ENCODE measurements at regions not wholly inside any gene's neighbourhood (a gene's known extent, or its start where the extent isn't known, plus 50 kb on each side); places are given as distances from the start of the nearest gene placed in this dataset.
"Not testable (repeated sequence)": the region's sequence is repeated elsewhere in the genome, so short reads cannot be mapped to it uniquely, and the experiment has no call there.

DNA sequence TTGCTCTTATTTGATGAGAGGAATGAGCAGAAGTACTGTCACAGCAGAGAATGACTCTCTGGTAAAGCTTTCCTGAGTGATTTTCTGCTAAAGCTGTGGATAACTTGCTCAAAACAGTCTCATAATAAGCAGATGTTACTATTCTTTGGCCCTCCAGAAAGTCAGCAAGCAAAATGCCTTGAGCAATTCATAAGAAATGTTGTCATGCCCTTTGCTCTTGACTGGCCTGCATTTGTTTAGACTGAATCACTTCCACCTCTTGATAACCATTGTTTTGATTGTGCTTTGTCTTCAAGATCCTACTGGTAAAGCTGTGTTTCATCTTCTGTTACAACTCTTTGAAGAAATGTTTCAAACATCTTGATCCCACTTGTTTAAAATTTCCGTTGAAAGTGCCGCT, 457.9 kb upstream of the FOXG1 start:
- peaks cover 30% of the 10 kb centered on the region for H3K9me3 Mint-ChIP-seq
- no peaks in the 10 kb centered on the region for H3K27me3 Mint-ChIP-seq (ENCODE audit: low read depth)
- H3K4me3 Mint-ChIP-seq (ENCODE audit: low read depth) = no peak overlapping the region
- no peaks in the 10 kb centered on the region for H3K36me3 Mint-ChIP-seq (ENCODE audit: low read depth)
- H3K4me1 Mint-ChIP-seq (ENCODE audit: low read depth) = no peaks in the 10 kb centered on the region
- intact Hi-C loops (cut with micrococcal nuclease) = no loop called here
- H3K27ac Mint-ChIP-seq = no peak overlapping the region
- no peak for DNase-seq (ENCODE audit: low spot score)

DNA sequence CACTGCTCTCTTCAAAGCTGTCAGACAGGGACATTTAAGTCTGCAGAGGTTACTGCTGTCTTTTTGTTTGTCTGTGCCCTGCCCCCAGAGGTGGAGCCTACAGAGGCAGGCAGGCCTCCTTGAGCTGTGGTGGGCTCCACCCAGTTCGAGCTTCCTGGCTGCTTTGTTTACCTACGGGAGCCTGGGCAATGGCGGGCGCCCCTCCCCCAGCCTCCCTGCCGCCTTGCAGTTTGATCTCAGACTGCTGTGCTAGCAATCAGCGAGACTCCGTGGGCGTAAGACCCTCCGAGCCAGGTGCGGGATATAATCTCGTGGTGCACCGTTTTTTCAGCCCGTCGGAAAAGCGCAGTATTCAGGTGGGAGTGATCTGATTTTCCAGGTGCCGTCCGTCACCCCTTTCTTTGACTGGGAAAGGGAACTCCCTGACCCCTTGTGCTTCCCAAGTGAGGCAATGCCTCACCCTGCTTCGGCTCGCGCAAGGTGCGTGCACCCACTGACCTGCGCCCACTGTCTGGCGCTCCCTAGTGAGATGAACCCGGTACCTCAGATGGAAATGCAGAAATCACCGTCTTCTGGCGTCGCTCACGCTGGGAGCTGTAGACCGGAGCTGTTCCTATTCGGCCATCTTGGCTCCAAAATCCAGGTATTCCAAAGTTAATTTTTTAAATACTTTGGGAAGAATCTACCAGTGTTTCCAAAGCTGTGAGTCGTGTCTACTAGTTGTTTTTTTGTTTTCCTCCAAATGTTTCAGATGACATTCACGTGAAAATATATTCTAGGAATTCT, 448.5 kb upstream of the FOXG1 start:
- H3K4me1 Mint-ChIP-seq (ENCODE audit: low read depth); H3K27ac Mint-ChIP-seq: not testable (repeated sequence)
- H3K9me3 Mint-ChIP-seq = peaks cover 22% of the 10 kb centered on the region

GRCh38 chr14:28321475-28322244, 444.9 kb upstream of the FOXG1 start:
- H3K27ac Mint-ChIP-seq = no peak overlapping the region
- intact Hi-C loops (cut with micrococcal nuclease) = no loop called here
- H3K4me3 Mint-ChIP-seq (ENCODE audit: low read depth) = no peak overlapping the region
- peaks cover 26% of the 10 kb centered on the region for H3K9me3 Mint-ChIP-seq
- H3K27me3 Mint-ChIP-seq (ENCODE audit: low read depth) = no peaks in the 10 kb centered on the region
- DNase-seq (ENCODE audit: low spot score) = no peak
- H3K4me1 Mint-ChIP-seq (ENCODE audit: low read depth) = no peaks in the 10 kb centered on the region
- no peaks in the 10 kb centered on the region for H3K36me3 Mint-ChIP-seq (ENCODE audit: low read depth)

More for the DNA sequence above, 448.5 kb upstream of the FOXG1 start:
- H3K27me3 Mint-ChIP-seq (ENCODE audit: low read depth); H3K36me3 Mint-ChIP-seq (ENCODE audit: low read depth); intact Hi-C loops (cut with micrococcal nuclease); H3K4me3 Mint-ChIP-seq (ENCODE audit: low read depth); DNase-seq (ENCODE audit: low spot score): not testable (repeated sequence)

- peaks cover 37% of the 10 kb centered on the region for H3K9me3 Mint-ChIP-seq
These were observed 443.2 kb upstream of the FOXG1 start for GRCh38 chr14:28323366-28323765.

GRCh38 chr14:28323951-28324741, 442.4 kb upstream of the FOXG1 start:
- Mint-ChIP-seq H3K36me3 (ENCODE audit: low read depth) (no peaks in the 10 kb centered on the region), H3K4me3 (ENCODE audit: low read depth) (no peak overlapping the region), H3K9me3 (peaks cover 37% of the 10 kb centered on the region), H3K27me3 (ENCODE audit: low read depth) (no peaks in the 10 kb centered on the region), H3K27ac (no peak overlapping the region), H3K4me1 (ENCODE audit: low read depth) (no peaks in the 10 kb centered on the region)
- no peak for DNase-seq (ENCODE audit: low spot score)
- intact Hi-C loops (cut with micrococcal nuclease) = no loop called here

More at GRCh38 chr14:28323366-28323765, 443.2 kb upstream of the FOXG1 start:
- Mint-ChIP-seq H3K27ac (no peak overlapping the region), H3K27me3 (ENCODE audit: low read depth) (no peaks in the 10 kb centered on the region), H3K4me1 (ENCODE audit: low read depth) (no peaks in the 10 kb centered on the region), H3K4me3 (ENCODE audit: low read depth) (no peak overlapping the region), H3K36me3 (ENCODE audit: low read depth) (no peaks in the 10 kb centered on the region)
- intact Hi-C loops (cut with micrococcal nuclease) = no loop called here
- DNase-seq (ENCODE audit: low spot score) = no peak

GRCh38 chr14:28340816-28341215, 425.8 kb upstream of the FOXG1 start:
- H3K9me3 Mint-ChIP-seq = peaks cover 45% of the 10 kb centered on the region
- no peak overlapping the region for H3K4me3 Mint-ChIP-seq (ENCODE audit: low read depth)
- no peak overlapping the region for H3K27ac Mint-ChIP-seq
- H3K36me3 Mint-ChIP-seq (ENCODE audit: low read depth) = no peaks in the 10 kb centered on the region
- no peaks in the 10 kb centered on the region for H3K27me3 Mint-ChIP-seq (ENCODE audit: low read depth)
- intact Hi-C loops (cut with micrococcal nuclease) = no loop called here
- no peaks in the 10 kb centered on the region for H3K4me1 Mint-ChIP-seq (ENCODE audit: low read depth)
- DNase-seq (ENCODE audit: low spot score) = no peak

GRCh38 chr14:28344381-28344780, 422.2 kb upstream of the FOXG1 start:
- Mint-ChIP-seq H3K27ac (no peak overlapping the region), H3K4me3 (ENCODE audit: low read depth) (no peak overlapping the region), H3K9me3 (peaks cover 53% of the 10 kb centered on the region), H3K36me3 (ENCODE audit: low read depth) (no peaks in the 10 kb centered on the region), H3K27me3 (ENCODE audit: low read depth) (no peaks in the 10 kb centered on the region), H3K4me1 (ENCODE audit: low read depth) (no peaks in the 10 kb centered on the region)
- no peak for DNase-seq (ENCODE audit: low spot score)
- intact Hi-C loops (cut with micrococcal nuclease) = no loop called here

GRCh38 chr14:28348797-28349196, 417.8 kb upstream of the FOXG1 start:
- Mint-ChIP-seq H3K4me1 (ENCODE audit: low read depth) (no peaks in the 10 kb centered on the region), H3K9me3 (peaks cover 60% of the 10 kb centered on the region), H3K27ac (no peak overlapping the region), H3K27me3 (ENCODE audit: low read depth) (no peaks in the 10 kb centered on the region), H3K36me3 (ENCODE audit: low read depth) (no peaks in the 10 kb centered on the region), H3K4me3 (ENCODE audit: low read depth) (no peak overlapping the region)
- intact Hi-C loops (cut with micrococcal nuclease) = no loop called here
- DNase-seq (ENCODE audit: low spot score) = no peak

- Mint-ChIP-seq H3K27ac (no peak overlapping the region), H3K36me3 (ENCODE audit: low read depth) (no peaks in the 10 kb centered on the region), H3K27me3 (ENCODE audit: low read depth) (no peaks in the 10 kb centered on the region), H3K4me3 (ENCODE audit: low read depth) (no peak overlapping the region), H3K4me1 (ENCODE audit: low read depth) (no peaks in the 10 kb centered on the region), H3K9me3 (peaks cover 47% of the 10 kb centered on the region)
- intact Hi-C loops (cut with micrococcal nuclease) = no loop called here
- DNase-seq (ENCODE audit: low spot score) = no peak
These were observed 409.8 kb upstream of the FOXG1 start for GRCh38 chr14:28356819-28357218.

- Mint-ChIP-seq H3K4me1 (ENCODE audit: low read depth) (no peaks in the 10 kb centered on the region), H3K36me3 (ENCODE audit: low read depth) (no peaks in the 10 kb centered on the region), H3K4me3 (ENCODE audit: low read depth) (no peak overlapping the region), H3K27ac (no peak overlapping the region), H3K9me3 (peaks cover 64% of the 10 kb centered on the region), H3K27me3 (ENCODE audit: low read depth) (no peaks in the 10 kb centered on the region)
- intact Hi-C loops (cut with micrococcal nuclease) = no loop called here
- no peak for DNase-seq (ENCODE audit: low spot score)
These were observed 405.1 kb upstream of the FOXG1 start for GRCh38 chr14:28361486-28361885.

DNA sequence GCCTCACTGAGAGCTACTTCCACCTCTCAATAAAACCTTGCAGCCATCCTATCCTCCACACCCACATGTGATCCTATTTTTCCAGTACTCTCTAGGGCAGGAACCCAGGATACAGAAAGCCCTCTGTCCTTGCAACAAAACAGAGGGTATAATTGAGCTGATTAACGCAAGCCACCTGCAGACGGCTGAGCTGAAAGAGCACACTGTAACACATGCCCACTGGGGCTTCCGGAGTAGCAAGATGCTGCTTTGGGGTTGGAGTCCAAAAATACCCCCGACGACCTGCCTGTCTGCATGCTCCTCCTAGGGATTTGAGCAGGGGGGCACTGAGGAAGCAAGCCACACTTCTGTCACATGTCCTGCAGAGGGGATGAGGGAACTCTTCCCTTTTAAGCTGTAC, 401.1 kb upstream of the FOXG1 start:
- Mint-ChIP-seq H3K36me3 (ENCODE audit: low read depth) (no peaks in the 10 kb centered on the region), H3K9me3 (peaks cover 57% of the 10 kb centered on the region), H3K4me1 (ENCODE audit: low read depth) (no peaks in the 10 kb centered on the region), H3K27ac (no peak overlapping the region), H3K4me3 (ENCODE audit: low read depth) (no peak overlapping the region), H3K27me3 (ENCODE audit: low read depth) (no peaks in the 10 kb centered on the region)
- intact Hi-C loops (cut with micrococcal nuclease) = no loop called here
- DNase-seq (ENCODE audit: low spot score) = no peak

DNA sequence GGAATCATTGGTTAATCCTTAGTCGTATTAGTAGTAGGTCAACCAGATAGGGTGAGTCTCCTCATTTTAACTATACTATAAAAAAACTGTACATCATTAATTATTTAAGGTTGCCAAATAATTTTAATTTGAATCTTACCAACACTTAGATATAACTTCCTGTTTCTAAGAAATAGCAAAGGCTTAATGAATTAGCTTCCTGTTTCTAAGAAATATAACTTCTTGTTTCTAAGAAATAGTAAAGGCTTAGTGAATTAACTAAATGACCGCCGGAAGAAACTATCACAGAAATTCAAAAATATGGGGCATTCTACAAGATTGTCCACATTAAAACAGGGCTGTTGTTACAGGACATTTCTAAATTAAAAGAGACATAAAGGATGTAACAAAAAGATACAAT, 392.9 kb upstream of the FOXG1 start:
- DNase-seq (ENCODE audit: low spot score) = no peak
- H3K4me1 Mint-ChIP-seq (ENCODE audit: low read depth) = no peaks in the 10 kb centered on the region
- H3K27ac Mint-ChIP-seq = no peak overlapping the region
- no peak overlapping the region for H3K4me3 Mint-ChIP-seq (ENCODE audit: low read depth)
- no peaks in the 10 kb centered on the region for H3K27me3 Mint-ChIP-seq (ENCODE audit: low read depth)
- H3K9me3 Mint-ChIP-seq = peaks cover 45% of the 10 kb centered on the region
- H3K36me3 Mint-ChIP-seq (ENCODE audit: low read depth) = no peaks in the 10 kb centered on the region
- intact Hi-C loops (cut with micrococcal nuclease) = no loop called here

DNA sequence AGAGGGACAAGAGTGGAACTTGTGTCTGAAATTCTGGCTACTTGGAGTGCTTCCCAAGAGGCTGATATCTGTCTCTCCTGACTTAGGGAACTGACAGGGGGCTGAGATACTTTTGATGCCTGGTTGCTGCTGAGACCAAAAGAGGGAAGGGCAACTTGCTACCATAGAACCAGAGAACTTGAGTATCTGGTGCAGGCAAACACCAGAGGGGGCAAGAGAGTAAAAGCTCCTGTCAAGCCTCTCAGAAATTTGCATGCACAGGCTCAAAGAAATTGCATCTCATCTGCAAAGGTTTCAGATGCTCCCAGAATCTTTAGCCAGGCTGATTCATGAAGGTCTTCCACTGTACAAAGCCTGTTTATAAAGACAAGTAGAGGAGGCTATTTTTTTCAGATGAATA, 391.3 kb upstream of the FOXG1 start:
- Mint-ChIP-seq H3K4me3 (ENCODE audit: low read depth) (no peak overlapping the region), H3K27ac (no peak overlapping the region), H3K27me3 (ENCODE audit: low read depth) (no peaks in the 10 kb centered on the region), H3K9me3 (peaks cover 49% of the 10 kb centered on the region), H3K36me3 (ENCODE audit: low read depth) (no peaks in the 10 kb centered on the region), H3K4me1 (ENCODE audit: low read depth) (no peaks in the 10 kb centered on the region)
- DNase-seq (ENCODE audit: low spot score) = no peak
- intact Hi-C loops (cut with micrococcal nuclease) = no loop called here
